ENCODE measurements at regions not wholly inside any gene's neighbourhood (a gene's known extent, or its start where the extent isn't known, plus 50 kb on each side); places are given as distances from the start of the nearest gene placed in this dataset.

- 67 to 80% (median 71%) methylated on average over 11 of the region's 11 CpGs for WGBS, 3 donors
- DNase-seq = no peak
- Histone ChIP-seq H3K27me3 (no peaks in the 10 kb centered on the region), H3K36me3 (no peaks in the 10 kb centered on the region), H3K9me3 (no peaks in the 10 kb centered on the region), H3K4me1 (ENCODE audit: insufficient read depth) (peaks cover 5% of the 10 kb centered on the region), H3K4me3 (no peak overlapping the region), H3K27ac (no peak overlapping the region)
- intact Hi-C loops (cut with DNase I) = no loop called here
- no peak for TF ChIP-seq EP300 (IDR thresholded peaks at IDR 0.05)
- TF ChIP-seq POLR2A (IDR thresholded peaks at IDR 0.05) = no peak
- TF ChIP-seq, protein P1, sequence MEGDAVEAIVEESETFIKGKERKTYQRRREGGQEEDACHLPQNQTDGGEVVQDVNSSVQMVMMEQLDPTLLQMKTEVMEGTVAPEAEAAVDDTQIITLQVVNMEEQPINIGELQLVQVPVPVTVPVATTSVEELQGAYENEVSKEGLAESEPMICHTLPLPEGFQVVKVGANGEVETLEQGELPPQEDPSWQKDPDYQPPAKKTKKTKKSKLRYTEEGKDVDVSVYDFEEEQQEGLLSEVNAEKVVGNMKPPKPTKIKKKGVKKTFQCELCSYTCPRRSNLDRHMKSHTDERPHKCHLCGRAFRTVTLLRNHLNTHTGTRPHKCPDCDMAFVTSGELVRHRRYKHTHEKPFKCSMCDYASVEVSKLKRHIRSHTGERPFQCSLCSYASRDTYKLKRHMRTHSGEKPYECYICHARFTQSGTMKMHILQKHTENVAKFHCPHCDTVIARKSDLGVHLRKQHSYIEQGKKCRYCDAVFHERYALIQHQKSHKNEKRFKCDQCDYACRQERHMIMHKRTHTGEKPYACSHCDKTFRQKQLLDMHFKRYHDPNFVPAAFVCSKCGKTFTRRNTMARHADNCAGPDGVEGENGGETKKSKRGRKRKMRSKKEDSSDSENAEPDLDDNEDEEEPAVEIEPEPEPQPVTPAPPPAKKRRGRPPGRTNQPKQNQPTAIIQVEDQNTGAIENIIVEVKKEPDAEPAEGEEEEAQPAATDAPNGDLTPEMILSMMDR (IDR thresholded peaks at IDR 0.05) = no peak
Observed at GRCh38 chr2:207253666-207254345, 88.1 kb upstream of the KLF7 start.

GRCh38 chr2:207254591-207255464, 89.1 kb upstream of the KLF7 start:
- Histone ChIP-seq H3K9me3 (no peaks in the 10 kb centered on the region), H3K36me3 (no peaks in the 10 kb centered on the region), H3K27ac (no peak overlapping the region), H3K4me1 (ENCODE audit: insufficient read depth) (peaks cover 7% of the 10 kb centered on the region), H3K4me3 (no peak overlapping the region), H3K27me3 (no peaks in the 10 kb centered on the region)
- WGBS, 3 donors = 45 to 55% (median 48%) methylated on average over 9 of the region's 9 CpGs
- intact Hi-C loops (cut with DNase I) = loop anchor here in 1 of 4 donors (5.0 kb wide), 1 partner anchor 88 kb away; the partner anchor contains the start of gene KLF7
- TF ChIP-seq, protein P1 (IDR thresholded peaks at IDR 0.05) = no peak
- TF ChIP-seq EP300 (IDR thresholded peaks at IDR 0.05) (no peak), POLR2A (IDR thresholded peaks at IDR 0.05) (no peak)
- DNase-seq = no peak

GRCh38 chr2:207255565-207256470, 90.1 kb upstream of the KLF7 start:
- Histone ChIP-seq H3K27me3 (no peaks in the 10 kb centered on the region), H3K4me3 (no peak overlapping the region), H3K4me1 (ENCODE audit: insufficient read depth) (peaks cover 9% of the 10 kb centered on the region), H3K9me3 (no peaks in the 10 kb centered on the region), H3K36me3 (no peaks in the 10 kb centered on the region), H3K27ac (no peak overlapping the region)
- WGBS, 3 donors = 84 to 87% (median 87%) methylated on average over 17 of the region's 17 CpGs
- DNase-seq = no peak
- TF ChIP-seq POLR2A (IDR thresholded peaks at IDR 0.05) = no peak
- TF ChIP-seq, protein P1 (IDR thresholded peaks at IDR 0.05) = no peak
- TF ChIP-seq EP300 (IDR thresholded peaks at IDR 0.05) = no peak
- intact Hi-C loops (cut with DNase I) = loop anchor here in 1 of 4 donors (5.0 kb wide), 1 partner anchor 89 kb away; the partner anchor contains the start of gene KLF7

All from ovary (tissue), 7 donors.